IPS DF 6.9 (cell line): ENCODE measurements at regions not wholly inside any gene's neighbourhood (a gene's known extent, or its start where the extent isn't known, plus 50 kb on each side); places are given as distances from the start of the nearest gene placed in this dataset.

Experiments
- DNase-seq: peaks from one replicate; pipeline ENCODE4 v3.0.0-alpha.2; 2013; ENCODE audit warnings: low read depth, low spot score
- H3K27ac ChIP-seq: one replicate; pipeline ENCODE4 v1.5.1; 2013; ENCODE audit warnings: low read length, control low read depth
- H3K27me3 ChIP-seq: 2 replicates; pipeline ENCODE4 v1.6.1; 2013; ENCODE audit warnings: mild to moderate bottlenecking, low read length; ENCODE audit not compliant: control insufficient read depth, insufficient read depth
- H3K36me3 ChIP-seq: 2 replicates; pipeline ENCODE4 v1.6.1; 2013; ENCODE audit warnings: low read length; ENCODE audit not compliant: control insufficient read depth, insufficient read depth
- H3K4me1 ChIP-seq: 2 replicates; pipeline ENCODE4 v1.6.1; 2013; ENCODE audit warnings: low read length; ENCODE audit not compliant: control insufficient read depth, insufficient read depth
- H3K4me3 ChIP-seq: 2 replicates; pipeline ENCODE4 v1.5.1; 2013; ENCODE audit warnings: mild to moderate bottlenecking, low read length
- H3K9me3 ChIP-seq: 2 replicates; pipeline ENCODE4 v1.6.1; 2013; ENCODE audit warnings: low read length, inconsistent platforms; ENCODE audit not compliant: control insufficient read depth, insufficient read depth
- WGBS: extraction: QIAGEN DNeasy Blood & Tissue Kit; methylation state at CpG from one replicate; pipeline ENCODE4 v1.1.7; 2013; ENCODE audit warnings: mixed read lengths, missing lambda C conversion rate; ENCODE audit not compliant: insufficient read length, insufficient coverage; 5-methylcytosine and 5-hydroxymethylcytosine counted together

- DNase-seq: no peak
- Histone ChIP-seq H3K27ac (no peak overlapping the region), H3K4me1 (no peaks in the 10 kb centered on the region), H3K27me3 (no peaks in the 10 kb centered on the region), H3K36me3 (no peaks in the 10 kb centered on the region), H3K9me3 (no peaks in the 10 kb centered on the region; the same call in 1 of the 2 replicates), H3K4me3 (no peak overlapping the region)
- no CpG with 5 or more reads among the region's 1 CpG for WGBS
Observed at GRCh38 chr7:41755096-41755495, 52.2 kb upstream of the INHBA start.

- H3K27ac ChIP-seq: no peak overlapping the region
- H3K4me1 ChIP-seq: no peaks in the 10 kb centered on the region
- no peaks in the 10 kb centered on the region; the same call in 1 of the 2 replicates for H3K9me3 ChIP-seq
Observed at GRCh38 chr7:41754046-41754445, 51.2 kb upstream of the INHBA start.

More at GRCh38 chr7:41754046-41754445, 51.2 kb upstream of the INHBA start:
- H3K4me3 ChIP-seq: no peak overlapping the region
- no peaks in the 10 kb centered on the region for H3K27me3 ChIP-seq
- H3K36me3 ChIP-seq: no peaks in the 10 kb centered on the region
- no peak for DNase-seq
